ENCODE measurements at regions not wholly inside any gene's neighbourhood (a gene's known extent, or its start where the extent isn't known, plus 50 kb on each side); places are given as distances from the start of the nearest gene placed in this dataset.

DNA sequence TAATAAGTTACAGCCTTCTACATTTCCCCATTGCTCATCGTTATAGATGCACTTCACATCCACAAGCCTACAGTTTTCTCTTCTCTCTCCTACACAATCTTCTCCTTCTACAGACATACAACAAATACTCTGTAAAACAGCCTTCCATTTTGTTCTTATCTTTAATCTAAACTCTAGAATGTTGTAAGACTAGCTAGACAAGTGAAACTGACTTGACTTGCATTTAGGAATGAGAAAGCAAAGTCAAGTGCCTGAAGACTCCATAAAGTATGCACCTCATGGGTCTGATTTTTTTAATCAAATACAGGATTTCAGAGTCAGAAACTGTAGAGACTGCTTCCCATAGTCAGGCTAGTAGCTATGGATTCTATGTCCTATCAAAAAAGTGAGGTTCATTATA, 190.3 kb downstream of the KLHL28 start:
- no peak for TF ChIP-seq SUZ12 (IDR thresholded peaks at IDR 0.05; ENCODE audit: extremely low read depth, insufficient read depth, insufficient read length)
- no peak for TF ChIP-seq ZNF274 (IDR thresholded peaks at IDR 0.05; ENCODE audit: low read depth, low read length)
- no peak for TF ChIP-seq YY1 (IDR thresholded peaks at IDR 0.05; ENCODE audit: insufficient read depth, insufficient read length)
- no peaks in the 10 kb centered on the region for H3K4me1 ChIP-seq (ENCODE audit: insufficient read depth, insufficient read length)
- no peaks in the 10 kb centered on the region for H3K36me3 ChIP-seq (ENCODE audit: insufficient read depth, insufficient read length, low read length)
- no peak for DNase-seq (ENCODE audit: low read depth, low spot score)
- H3K4me3 ChIP-seq (ENCODE audit: insufficient read length, low read depth) = no peak overlapping the region
- no peak overlapping the region for H3K9ac ChIP-seq (ENCODE audit: insufficient read length, low read depth)
- no peaks in the 10 kb centered on the region for H3K27me3 ChIP-seq (ENCODE audit: insufficient read depth, insufficient read length)
- H3K9me3 ChIP-seq (ENCODE audit: insufficient read depth, low read length) = no peaks in the 10 kb centered on the region

DNA sequence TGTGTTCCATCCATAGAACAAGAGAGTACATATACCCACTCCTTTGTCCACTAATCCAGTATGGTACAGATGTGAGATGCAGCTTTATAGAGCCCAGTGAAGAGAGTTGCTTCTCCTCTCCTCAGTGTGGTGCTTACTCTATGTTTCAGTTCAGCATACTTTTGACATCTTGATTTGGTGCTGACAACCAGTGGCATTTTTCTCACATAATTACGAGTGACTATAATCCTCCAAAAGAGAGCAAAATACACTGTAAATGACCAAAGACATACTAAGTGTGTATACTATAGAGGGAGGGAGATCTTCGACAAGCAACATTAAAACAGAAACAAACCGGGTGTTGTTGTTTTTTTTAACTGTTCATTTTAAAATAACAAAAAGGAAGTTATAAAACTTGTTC, 191.5 kb downstream of the KLHL28 start:
- Histone ChIP-seq H3K9me3 (ENCODE audit: insufficient read depth, low read length) (no peaks in the 10 kb centered on the region), H3K9ac (ENCODE audit: insufficient read length, low read depth) (no peak overlapping the region), H3K4me3 (ENCODE audit: insufficient read length, low read depth) (no peak overlapping the region), H3K36me3 (ENCODE audit: insufficient read depth, insufficient read length, low read length) (no peaks in the 10 kb centered on the region), H3K27me3 (ENCODE audit: insufficient read depth, insufficient read length) (no peaks in the 10 kb centered on the region), H3K4me1 (ENCODE audit: insufficient read depth, insufficient read length) (no peaks in the 10 kb centered on the region)
- no peak for TF ChIP-seq YY1 (IDR thresholded peaks at IDR 0.05; ENCODE audit: insufficient read depth, insufficient read length)
- no peak for TF ChIP-seq SUZ12 (IDR thresholded peaks at IDR 0.05; ENCODE audit: extremely low read depth, insufficient read depth, insufficient read length)
- no peak for TF ChIP-seq ZNF274 (IDR thresholded peaks at IDR 0.05; ENCODE audit: low read depth, low read length)
- no peak for DNase-seq (ENCODE audit: low read depth, low spot score)

DNA sequence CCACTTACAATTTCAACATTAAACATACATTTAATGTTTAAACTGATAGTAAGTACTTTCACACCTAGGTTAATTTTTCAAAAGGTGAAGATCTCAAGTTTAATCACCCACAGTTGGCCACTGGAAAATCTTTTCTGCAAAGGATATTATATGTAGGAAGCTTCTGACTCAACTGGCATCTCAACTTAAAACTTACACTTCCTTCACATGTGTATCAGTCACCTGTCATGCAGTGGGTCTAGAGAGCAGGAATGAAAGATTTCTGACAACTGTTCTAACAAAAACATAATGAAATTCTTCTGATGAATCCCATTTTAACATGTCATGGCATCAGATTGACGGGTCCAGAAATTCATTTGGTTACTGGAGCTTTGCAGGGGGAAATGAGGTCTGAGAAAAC, 192.8 kb downstream of the KLHL28 start:
- TF ChIP-seq YY1 (IDR thresholded peaks at IDR 0.05; ENCODE audit: insufficient read depth, insufficient read length) (no peak), SUZ12 (IDR thresholded peaks at IDR 0.05; ENCODE audit: extremely low read depth, insufficient read depth, insufficient read length) (no peak), ZNF274 (IDR thresholded peaks at IDR 0.05; ENCODE audit: low read depth, low read length) (no peak)

DNA sequence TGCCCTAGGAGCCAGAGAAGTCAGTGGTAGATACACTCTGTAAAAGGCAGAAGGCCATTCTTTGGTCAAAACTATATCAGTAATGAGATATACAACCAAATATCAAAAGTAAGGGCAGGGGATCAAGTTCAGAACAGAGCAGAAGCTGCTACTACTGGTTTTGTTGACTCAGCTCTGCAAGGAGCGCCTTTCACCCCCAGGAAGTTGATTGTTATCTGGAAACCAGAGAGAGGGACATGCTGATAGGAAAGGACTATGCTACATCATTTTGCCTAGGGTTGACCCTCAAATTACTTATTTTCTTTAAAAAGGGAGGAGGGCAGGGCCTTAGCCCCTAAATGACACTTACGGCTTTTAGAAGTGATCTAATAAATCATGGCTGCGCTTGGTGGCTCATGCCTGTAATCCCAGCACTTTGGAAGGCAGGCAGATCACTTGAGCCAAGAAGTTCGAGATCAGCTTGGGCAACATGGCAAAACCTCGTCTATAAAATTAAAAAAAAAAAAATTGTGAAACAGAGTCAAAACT, 194.0 kb downstream of the KLHL28 start:
- Histone ChIP-seq H3K9me3 (ENCODE audit: insufficient read depth, low read length) (no peaks in the 10 kb centered on the region), H3K36me3 (ENCODE audit: insufficient read depth, insufficient read length, low read length) (no peaks in the 10 kb centered on the region)
- DNase-seq (ENCODE audit: low read depth, low spot score) = no peak

More for the DNA sequence above, 192.8 kb downstream of the KLHL28 start:
- DNase-seq (ENCODE audit: low read depth, low spot score) = no peak
- no peaks in the 10 kb centered on the region for H3K36me3 ChIP-seq (ENCODE audit: insufficient read depth, insufficient read length, low read length)
- H3K9ac ChIP-seq (ENCODE audit: insufficient read length, low read depth) = no peak overlapping the region
- no peaks in the 10 kb centered on the region for H3K9me3 ChIP-seq (ENCODE audit: insufficient read depth, low read length)
- no peak overlapping the region for H3K4me3 ChIP-seq (ENCODE audit: insufficient read length, low read depth)
- no peaks in the 10 kb centered on the region for H3K27me3 ChIP-seq (ENCODE audit: insufficient read depth, insufficient read length)
- H3K4me1 ChIP-seq (ENCODE audit: insufficient read depth, insufficient read length) = no peaks in the 10 kb centered on the region

DNA sequence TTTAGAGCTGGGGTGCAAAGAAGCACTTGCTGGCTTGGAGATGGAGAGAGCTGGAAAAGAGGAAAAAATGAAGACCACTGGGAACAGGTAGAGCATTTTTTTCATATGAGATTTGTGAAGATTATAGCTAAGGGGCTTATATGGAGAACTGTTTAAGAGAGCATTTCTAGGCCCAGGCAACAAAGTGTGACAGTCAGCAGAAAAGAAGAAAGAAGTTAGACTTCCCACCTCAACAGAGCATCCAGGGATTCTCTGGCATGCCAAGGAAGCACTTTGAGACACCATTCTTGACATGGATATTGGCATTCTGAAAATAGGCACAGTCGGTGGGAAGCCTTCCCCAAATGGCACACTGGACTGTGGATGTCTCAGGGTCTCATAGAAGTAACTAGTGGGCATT, 195.5 kb downstream of the KLHL28 start:
- no peak overlapping the region for H3K4me3 ChIP-seq (ENCODE audit: insufficient read length, low read depth)
- H3K4me1 ChIP-seq (ENCODE audit: insufficient read depth, insufficient read length) = no peaks in the 10 kb centered on the region
- H3K36me3 ChIP-seq (ENCODE audit: insufficient read depth, insufficient read length, low read length) = no peaks in the 10 kb centered on the region
- DNase-seq (ENCODE audit: low read depth, low spot score) = no peak
- no peaks in the 10 kb centered on the region for H3K27me3 ChIP-seq (ENCODE audit: insufficient read depth, insufficient read length)
- TF ChIP-seq SUZ12 (IDR thresholded peaks at IDR 0.05; ENCODE audit: extremely low read depth, insufficient read depth, insufficient read length) (no peak), YY1 (IDR thresholded peaks at IDR 0.05; ENCODE audit: insufficient read depth, insufficient read length) (no peak), ZNF274 (IDR thresholded peaks at IDR 0.05; ENCODE audit: low read depth, low read length) (no peak)
- no peak overlapping the region for H3K9ac ChIP-seq (ENCODE audit: insufficient read length, low read depth)
- H3K9me3 ChIP-seq (ENCODE audit: insufficient read depth, low read length) = no peaks in the 10 kb centered on the region

More for the DNA sequence above, 194.0 kb downstream of the KLHL28 start:
- TF ChIP-seq ZNF274 (IDR thresholded peaks at IDR 0.05; ENCODE audit: low read depth, low read length) = no peak
- TF ChIP-seq SUZ12 (IDR thresholded peaks at IDR 0.05; ENCODE audit: extremely low read depth, insufficient read depth, insufficient read length) = no peak
- no peak for TF ChIP-seq YY1 (IDR thresholded peaks at IDR 0.05; ENCODE audit: insufficient read depth, insufficient read length)
- Histone ChIP-seq H3K9ac (ENCODE audit: insufficient read length, low read depth) (no peak overlapping the region), H3K27me3 (ENCODE audit: insufficient read depth, insufficient read length) (no peaks in the 10 kb centered on the region), H3K4me1 (ENCODE audit: insufficient read depth, insufficient read length) (no peaks in the 10 kb centered on the region), H3K4me3 (ENCODE audit: insufficient read length, low read depth) (no peak overlapping the region)

DNA sequence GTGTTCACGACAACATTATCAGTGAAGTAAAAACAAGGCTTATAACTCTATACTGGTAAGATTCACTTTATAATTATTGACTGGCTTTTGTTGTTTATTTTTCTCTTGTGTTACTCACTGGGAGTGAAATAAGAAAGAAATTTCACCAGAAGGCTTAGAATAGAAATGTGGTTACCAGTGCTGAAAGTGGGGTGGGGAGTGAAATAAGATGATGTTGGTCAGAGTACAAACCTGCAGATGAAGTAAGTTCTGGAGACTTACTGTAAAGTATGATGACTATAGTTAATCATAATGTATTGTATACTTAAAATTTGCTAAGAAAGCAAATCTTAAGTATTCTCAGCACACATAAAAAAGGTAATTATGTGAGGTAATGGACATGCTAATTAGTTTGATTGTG, 198.4 kb downstream of the KLHL28 start:
- Histone ChIP-seq H3K9ac (ENCODE audit: insufficient read length, low read depth) (no peak overlapping the region), H3K4me1 (ENCODE audit: insufficient read depth, insufficient read length) (no peaks in the 10 kb centered on the region), H3K4me3 (ENCODE audit: insufficient read length, low read depth) (no peak overlapping the region), H3K9me3 (ENCODE audit: insufficient read depth, low read length) (no peaks in the 10 kb centered on the region), H3K27me3 (ENCODE audit: insufficient read depth, insufficient read length) (no peaks in the 10 kb centered on the region), H3K36me3 (ENCODE audit: insufficient read depth, insufficient read length, low read length) (no peaks in the 10 kb centered on the region)
- TF ChIP-seq SUZ12 (IDR thresholded peaks at IDR 0.05; ENCODE audit: extremely low read depth, insufficient read depth, insufficient read length) (no peak), ZNF274 (IDR thresholded peaks at IDR 0.05; ENCODE audit: low read depth, low read length) (no peak), YY1 (IDR thresholded peaks at IDR 0.05; ENCODE audit: insufficient read depth, insufficient read length) (no peak)
- DNase-seq (ENCODE audit: low read depth, low spot score) = no peak

DNA sequence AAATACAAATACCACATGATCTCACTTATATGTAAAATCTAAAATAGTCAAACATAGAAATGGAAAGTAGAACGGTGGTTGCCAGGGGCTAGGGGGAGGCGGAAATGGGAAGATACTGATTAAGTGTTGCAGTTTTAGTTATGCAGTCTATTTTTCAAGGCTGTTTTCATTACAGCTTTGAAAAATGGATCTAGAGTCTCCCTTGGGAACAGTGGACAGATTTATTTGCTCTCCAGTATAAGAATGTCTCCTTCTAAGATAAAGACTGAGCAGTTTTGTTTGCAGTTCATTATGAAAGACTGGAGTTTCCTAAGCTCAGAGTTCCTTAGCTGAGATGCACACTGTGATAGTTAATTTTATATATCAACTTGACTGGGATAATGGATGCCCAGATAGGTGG, 202.5 kb downstream of the KLHL28 start:
- no peak for DNase-seq (ENCODE audit: low read depth, low spot score)
- Histone ChIP-seq H3K9ac (ENCODE audit: insufficient read length, low read depth) (no peak overlapping the region), H3K4me1 (ENCODE audit: insufficient read depth, insufficient read length) (no peaks in the 10 kb centered on the region), H3K36me3 (ENCODE audit: insufficient read depth, insufficient read length, low read length) (no peaks in the 10 kb centered on the region), H3K4me3 (ENCODE audit: insufficient read length, low read depth) (no peak overlapping the region), H3K9me3 (ENCODE audit: insufficient read depth, low read length) (no peaks in the 10 kb centered on the region), H3K27me3 (ENCODE audit: insufficient read depth, insufficient read length) (no peaks in the 10 kb centered on the region)
- TF ChIP-seq YY1 (IDR thresholded peaks at IDR 0.05; ENCODE audit: insufficient read depth, insufficient read length) (no peak), SUZ12 (IDR thresholded peaks at IDR 0.05; ENCODE audit: extremely low read depth, insufficient read depth, insufficient read length) (no peak), ZNF274 (IDR thresholded peaks at IDR 0.05; ENCODE audit: low read depth, low read length) (no peak)

Data from NT2/D1 (cell line).